HG03097 (cell line): ENCODE measurements at regions not wholly inside any gene's neighbourhood (a gene's known extent, or its start where the extent isn't known, plus 50 kb on each side); places are given as distances from the start of the nearest gene placed in this dataset.
"Not testable (repeated sequence)": the region's sequence is repeated elsewhere in the genome, so short reads cannot be mapped to it uniquely, and the experiment has no call there.

Experiments
- ATAC-seq: cut with Tn5 transposase; IDR thresholded peaks from one replicate; pipeline ENCODE4 v1.9.1; 2021; ENCODE audit not compliant: unreplicated experiment, low FRiP score

DNA sequence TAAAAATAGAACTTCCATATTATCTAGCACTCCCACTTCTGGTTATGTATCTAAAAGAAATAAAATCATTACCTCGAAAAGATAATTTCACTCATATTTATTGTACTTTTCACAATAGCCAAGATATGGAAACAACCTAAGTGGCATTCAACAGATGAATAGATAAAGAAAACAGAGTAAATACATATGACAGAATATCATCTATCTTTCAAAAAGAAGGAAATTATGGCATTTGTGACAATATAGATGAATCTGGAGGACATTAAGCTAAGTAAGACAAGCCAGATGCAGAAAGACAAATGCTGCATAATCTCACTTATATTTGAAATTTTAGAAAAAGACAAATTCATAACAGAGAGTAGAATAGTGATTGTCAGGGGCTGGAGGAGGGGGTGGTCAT, 590.0 kb upstream of the ANO3 start:
- no peak for ATAC-seq

DNA sequence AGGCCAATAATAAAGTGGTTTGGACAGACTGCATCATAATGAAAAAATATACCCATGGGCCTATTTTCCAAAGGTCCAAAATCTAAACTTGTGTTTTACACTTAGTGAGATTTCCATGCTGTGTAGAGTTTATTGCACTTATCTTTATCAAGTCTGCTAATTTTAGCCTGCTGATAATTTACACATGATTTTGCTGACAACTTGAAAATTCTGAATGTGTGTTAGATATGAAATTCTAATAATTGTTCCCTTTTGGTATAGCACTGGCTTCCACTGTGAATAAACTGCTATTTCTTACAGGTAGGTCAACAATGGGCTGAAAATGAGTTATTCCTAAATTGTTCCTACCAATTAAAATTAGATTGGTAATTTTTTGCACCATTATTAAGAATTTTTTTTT, 589.1 kb upstream of the ANO3 start:
- no peak for ATAC-seq

DNA sequence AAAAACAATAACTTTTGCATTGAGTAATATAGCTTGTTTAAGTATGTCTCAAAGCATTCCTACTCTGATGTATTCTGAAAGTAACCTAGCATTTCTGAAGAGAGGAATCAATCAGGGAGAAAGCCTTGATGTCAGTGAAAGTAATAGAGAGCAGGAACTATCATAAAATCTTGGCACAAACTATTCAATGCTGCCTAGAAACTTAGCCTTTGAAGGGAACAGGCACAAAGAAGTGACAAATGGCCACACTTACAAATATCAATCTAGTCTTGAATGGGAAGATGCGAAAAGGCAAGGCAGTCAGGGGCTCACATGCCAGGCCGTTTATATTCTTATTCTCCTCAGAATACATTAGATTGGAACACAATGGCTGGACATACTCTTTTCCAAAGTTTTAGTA, 576.5 kb upstream of the ANO3 start:
- ATAC-seq, result no peak

DNA sequence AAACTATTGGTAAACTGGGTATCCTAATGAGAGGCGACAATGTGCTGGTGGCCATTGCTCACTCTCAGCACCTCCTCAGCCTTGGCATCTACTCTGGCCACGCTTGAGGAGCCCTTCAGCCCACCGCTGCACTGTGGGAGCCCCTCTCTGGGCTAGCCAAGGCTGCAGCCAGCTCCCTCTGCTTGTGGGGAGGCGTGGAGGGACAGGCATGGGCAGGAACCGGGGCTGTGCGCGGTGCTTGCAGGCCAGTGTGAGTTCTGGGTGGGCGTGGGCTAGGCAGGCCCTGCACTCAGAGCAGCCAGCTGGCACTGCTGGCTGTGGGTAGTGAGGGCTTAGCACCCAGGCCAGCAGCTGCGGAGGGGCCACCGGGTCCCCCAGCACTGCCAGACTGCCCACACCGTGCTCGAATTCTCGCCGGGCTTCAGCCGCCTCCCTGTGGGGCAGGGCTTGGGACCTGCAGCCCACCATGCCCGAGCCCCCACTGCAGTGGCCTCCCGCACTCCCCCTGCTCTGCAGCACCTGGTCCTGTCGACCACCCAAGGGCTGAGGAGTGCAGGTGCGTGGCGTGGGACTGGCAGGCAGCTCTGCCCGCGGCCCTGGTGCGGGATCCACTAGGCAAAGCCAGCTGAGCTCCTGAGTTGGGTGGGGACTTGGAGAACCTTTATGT, 575.9 kb upstream of the ANO3 start:
- ATAC-seq, result no peak

DNA sequence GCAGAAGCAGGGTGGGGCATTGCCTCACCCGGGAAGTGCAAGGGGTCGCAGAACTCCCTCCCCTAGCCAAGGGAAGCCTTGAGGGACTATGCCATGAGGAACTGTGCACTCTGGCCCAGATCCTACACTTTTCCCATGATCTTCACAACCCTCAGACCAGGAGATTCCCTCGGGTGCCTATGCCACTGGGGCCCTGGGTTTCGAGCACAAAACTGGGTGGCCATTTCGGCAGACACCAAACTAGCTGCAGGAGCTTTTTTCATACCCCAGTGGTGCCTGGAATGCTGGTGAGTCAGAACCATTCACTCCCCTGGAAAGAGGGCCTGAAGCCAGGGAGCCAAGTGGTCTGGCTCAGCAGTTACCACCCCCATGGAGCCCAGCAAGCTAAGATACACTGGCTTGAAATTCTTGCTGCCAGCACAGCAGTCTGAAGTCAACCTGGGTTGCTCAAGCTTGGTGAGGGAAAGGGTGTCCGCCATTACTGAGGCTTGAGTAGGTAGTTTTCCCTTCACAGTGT, 573.7 kb upstream of the ANO3 start:
- no peak for ATAC-seq

DNA sequence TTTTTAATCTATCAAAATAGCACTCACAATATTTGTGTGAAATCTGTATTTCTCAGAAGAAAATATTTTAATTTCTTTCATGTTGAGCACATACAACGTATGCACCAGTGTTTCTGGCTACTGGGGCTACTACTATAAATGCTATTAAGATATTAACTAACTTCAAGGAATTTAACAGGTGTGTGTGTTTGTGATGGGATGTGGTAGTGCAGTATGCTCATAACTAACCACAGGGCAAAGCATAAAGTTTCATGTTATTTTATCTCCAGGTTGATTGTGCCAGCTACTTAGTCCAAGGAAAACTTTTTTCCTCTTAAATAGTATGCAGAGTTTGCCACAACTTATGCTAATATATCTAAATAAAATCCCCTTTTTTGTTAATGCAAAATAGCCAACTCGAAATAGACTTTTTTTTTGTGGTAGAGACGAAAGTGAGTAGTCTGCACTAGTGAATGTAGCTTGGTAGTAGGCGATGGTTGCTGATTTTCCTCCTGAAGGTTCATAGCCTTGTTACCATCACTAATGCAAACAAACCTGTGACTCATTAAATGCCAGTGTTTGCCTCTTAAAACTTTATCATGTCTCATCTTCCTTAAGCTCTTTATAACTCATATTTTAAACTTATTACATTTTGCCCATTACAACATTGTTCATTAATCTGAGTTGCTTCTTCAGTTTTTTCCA, 565.5 kb upstream of the ANO3 start:
- ATAC-seq, result no peak

DNA sequence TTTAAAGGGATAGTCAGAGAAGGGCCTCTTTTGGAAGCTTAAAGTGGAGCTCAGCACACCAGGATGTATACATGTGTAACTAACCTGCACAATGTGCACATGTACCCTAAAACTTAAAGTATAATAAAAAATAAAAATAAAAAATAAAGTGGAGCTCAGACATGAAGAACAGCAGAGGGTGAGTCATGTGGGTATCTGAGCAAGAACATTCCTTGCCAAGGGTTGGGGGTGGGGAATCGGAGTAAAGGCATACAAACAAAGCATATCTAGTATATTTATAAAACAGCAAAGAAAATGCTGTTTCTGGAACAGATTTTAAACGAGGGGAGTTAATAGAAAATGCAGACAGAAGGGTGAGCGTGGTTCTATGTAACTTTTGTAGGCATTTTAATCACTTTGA, 562.6 kb upstream of the ANO3 start:
- ATAC-seq, result no peak

DNA sequence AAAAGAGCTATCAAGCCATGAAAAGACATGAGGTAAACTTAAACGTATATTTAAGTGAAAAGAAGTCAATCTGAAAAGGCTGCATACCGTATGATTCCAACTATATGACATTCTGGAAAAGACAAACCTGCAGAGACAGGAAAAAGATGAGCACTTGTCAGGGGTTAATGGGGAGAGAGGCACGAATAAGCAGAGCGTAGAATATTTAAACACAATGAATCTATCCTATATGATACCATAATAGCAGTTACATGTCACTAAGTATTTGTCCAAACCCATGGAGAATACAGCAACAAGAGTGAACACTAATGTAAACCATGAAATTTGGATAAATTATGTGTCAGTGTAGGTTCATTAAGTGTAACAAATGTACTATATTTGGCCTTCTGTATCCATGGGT, 560.3 kb upstream of the ANO3 start:
- ATAC-seq, result no peak

DNA sequence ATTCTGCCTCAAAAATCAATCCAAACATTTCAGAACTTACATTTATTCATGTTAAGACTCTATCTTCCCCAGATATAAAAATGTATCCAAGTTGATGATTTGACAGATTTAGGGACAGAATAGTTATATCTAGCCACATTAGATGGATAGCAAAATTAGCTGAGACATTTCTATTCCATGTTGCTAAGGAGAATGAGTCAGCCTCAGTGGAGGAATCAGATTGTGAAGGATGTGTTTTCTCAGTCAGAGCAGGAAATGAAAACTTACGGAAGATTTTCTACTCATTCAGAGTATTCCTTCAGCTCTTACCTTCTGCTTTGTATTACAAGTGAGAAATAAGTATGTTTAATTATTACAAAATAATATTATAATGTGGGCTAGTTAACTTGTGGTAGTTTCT, 556.3 kb upstream of the ANO3 start:
- no peak for ATAC-seq

DNA sequence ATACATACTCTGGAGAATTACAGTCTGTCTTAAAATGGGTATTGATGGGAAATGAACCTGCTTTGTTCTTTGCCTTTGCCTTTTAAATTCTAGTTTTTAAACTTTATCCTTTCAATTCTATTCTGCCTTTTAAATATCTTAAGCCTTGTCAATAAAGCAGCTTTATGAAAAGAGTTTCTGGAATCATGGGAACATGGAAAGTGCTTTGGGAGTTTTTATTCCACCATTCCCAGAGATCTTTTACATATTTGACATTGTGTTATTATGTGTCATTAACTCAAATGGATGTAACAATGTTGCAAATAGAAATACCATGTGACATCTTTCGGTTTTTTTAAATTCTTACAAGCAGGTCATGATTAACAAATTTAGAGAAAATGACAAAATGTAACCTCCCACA, 555.7 kb upstream of the ANO3 start:
- ATAC-seq, result no peak

DNA sequence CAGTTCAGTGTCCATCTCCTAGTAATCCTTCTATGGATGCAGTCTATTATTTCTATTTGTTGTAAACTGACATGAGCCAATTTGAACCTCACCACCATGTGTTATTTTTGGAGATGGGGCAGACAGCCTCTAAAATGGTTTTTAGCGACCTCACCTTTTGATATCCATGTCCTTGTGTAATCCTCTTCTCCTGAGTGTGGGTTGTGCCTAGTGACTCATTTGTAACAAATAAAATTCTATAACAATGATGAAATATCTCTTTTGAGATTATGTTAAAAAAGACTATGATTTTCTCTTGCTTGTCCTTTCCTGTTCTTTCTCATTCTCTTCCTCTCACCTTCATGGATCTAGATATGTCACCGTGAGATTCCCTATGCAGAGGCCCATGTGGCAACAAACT, 554.6 kb upstream of the ANO3 start:
- no peak for ATAC-seq

DNA sequence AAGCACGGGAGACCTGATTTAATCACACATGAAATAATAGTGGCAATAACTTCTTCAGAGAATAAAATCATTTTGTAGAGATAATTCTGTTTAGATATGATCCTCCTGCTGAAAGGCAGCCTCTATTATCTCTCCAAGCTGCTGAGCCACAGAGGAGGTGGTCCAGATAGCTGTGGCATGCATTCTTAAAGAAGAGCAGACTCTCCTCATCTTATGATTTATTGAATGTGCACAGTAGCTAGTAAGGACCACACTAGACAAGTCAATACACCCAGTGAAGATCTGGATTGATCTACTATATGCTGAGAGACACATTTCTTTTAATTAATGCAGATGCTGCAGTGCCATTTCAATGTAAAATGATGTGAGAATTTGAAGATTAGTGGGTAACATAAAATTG, 552.9 kb upstream of the ANO3 start:
- no peak for ATAC-seq

DNA sequence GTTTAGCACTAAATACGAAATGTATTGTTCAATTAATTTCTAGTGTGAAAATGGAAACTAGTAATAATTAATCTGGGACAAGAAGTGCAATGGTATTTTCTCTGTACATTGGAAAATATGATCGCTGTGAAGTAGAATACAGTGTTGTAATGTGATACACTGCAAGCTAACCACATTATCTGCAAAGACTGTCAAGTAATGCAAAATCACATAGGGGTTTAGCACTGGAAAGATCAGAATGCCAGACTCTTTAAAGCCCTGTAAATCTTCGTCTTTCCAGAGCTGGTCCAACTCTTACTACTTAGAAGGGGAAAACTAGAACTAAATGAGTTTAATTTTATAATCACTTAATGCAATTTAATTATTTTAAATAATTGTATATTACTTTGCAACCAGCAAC, 544.5 kb upstream of the ANO3 start:
- no peak for ATAC-seq

DNA sequence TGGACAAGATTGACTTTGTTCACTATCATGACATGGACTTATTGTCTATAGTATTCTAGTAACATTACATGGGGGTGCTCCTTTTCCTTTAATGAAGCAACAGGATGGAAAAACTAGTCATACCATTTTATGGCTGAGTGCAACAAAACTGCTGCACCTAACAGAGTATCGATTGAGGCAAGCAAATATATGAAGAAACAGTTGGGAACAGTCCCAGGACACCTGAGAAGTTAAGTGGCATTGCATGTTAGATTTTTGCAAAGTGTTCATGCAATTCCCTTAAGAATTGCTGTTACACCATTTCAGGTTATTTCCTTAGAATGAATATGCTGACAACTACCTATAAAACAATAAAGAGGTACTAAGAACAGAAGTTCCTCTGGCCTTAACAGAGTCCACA, 541.5 kb upstream of the ANO3 start:
- no peak for ATAC-seq

DNA sequence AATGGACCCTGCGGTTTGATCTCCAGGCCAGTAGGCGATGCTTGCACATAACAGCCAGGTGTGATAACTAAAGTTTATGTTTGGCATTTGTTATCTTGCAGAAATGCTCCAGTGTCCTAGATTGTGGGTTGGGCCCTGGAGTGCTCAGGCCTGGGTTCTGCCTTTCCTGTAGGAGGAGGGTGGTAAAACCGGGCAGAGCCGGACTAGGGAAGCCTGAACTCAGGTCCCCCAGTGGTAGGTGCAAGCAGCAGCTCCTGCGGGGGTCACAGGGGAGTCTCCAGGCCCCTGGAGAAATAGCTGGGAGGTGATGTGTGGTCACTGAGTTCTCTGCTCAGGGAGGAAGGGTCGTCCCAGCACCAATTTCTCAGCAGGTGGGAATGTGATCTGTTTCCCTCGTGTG, 538.3 kb upstream of the ANO3 start:
- no peak for ATAC-seq

DNA sequence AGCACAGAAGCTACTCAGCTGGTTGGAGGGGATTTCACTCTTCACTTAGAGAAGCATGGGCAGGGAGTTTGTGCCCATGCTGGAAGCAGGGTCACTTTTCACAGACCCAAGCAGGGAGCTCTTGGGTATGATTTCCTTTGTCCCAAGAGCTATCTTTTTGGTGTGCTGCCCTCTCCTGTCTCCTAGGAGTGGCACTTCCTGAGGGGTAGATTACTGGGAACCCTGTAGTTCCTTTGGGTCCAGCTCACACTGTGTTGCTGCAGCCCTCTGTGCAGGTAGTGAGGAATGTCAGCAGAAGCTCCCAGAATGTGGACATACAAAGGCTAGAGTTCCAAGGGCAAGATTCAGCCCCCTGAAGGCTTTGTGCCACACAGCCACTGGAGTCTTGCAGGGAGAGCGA, 537.1 kb upstream of the ANO3 start:
- ATAC-seq, result no peak

DNA sequence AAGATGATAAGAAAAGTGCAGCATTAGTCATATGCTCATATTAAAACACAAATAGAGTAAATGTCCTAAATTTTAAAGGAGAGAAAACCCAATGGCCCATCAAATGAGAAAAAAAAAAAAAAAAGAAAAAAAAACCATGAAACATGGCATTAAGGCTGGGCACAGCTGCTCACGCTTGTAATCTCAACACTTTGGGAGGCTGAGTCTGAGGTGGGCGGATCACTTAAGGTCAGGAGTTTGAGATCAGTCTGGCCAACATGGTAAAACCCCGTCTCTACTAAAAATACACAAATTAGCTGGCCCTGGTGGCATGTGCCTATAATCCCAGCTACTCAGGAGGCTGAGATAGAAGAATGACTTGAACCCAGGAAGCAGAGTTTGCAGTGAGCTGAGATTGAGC, 515.5 kb upstream of the ANO3 start:
- no peak for ATAC-seq

DNA sequence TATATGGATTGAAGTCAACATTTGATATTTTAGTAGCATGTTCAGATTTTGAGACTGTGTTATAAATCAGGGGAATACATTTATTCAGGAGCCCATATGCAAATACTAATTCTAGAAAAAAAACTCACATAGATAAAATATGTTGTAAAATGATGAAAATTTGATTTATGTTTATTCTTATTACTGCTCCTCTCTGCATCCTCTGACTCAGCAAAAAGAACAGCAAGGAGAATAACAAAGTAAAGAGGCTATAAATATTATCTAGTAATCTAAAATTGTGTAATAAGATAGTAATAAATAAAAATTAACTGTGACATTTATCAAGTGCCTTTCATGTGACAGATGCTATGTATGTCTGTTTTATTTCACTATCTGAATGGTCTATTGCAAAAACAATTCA, 507.2 kb upstream of the ANO3 start:
- ATAC-seq, result no peak

DNA sequence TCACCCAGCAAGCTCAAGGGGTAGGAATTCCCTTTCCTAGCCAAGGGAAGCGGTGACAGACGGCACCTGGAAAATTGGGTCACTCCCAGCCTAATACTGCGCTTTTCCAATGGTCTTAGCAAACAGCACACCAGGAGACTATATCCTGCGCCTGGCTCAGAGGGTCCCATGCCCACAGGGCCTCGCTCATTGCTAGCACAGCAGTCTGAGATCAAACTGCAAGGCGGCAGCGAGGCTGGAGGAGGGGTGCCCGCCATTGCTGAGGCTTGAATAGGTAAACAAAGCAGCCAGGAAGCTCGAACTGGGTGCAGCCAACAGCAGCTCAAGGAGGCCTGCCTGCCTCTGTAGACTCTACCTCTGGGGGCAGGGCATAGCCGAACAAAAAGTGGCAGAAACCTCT, 500.4 kb upstream of the ANO3 start:
- ATAC-seq, result not testable (repeated sequence)

DNA sequence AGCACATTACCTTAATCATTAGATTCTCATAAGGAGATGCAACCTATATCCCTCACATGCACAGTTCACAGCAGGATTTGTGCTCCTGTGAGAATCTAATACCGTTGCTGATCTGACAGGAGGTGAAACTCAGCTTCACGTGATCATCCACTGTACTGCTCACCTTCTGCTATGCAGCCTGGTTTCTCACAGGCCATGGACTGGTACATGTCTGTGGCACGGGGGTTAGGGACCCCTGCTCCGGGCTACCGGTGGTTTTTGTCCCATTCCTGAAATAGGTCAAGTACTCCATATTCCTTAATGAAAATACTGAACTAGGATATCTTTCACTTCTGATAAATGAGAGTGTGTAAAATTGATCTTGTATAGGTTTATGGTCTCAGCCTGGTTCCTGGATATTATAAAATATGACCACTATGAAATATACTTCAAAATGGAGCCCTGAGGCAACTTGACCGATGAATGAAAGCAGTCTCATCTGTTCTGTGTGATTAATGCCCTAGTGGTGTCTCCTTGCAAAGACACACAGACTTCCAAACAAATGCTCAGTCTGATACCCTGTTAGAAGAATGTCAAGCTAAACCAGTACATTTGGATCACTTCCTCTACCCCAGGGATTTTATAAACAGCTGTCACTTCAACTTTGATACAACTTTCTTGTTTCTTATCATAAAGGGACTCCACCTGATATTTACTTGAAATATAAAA, 492.9 kb upstream of the ANO3 start:
- ATAC-seq, result no peak

DNA sequence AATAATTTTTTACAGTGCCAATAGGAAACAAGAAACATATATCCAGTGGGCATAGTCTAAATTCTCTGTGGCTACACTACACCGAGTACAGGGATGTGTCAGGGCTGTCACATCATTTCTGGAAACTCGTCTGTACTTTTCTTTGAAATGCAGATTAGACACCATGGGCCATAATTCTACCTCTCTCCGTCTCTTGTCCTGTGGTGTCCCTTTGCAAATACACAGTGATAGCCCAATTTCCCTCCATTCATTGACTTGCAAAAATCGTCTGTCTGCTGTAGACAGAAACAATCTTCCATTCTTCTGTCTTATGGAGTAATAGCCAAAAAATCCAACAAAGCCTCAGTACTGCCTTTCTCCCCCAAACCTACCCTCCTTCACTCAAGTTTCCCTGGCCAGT, 487.1 kb upstream of the ANO3 start:
- ATAC-seq, result no peak

DNA sequence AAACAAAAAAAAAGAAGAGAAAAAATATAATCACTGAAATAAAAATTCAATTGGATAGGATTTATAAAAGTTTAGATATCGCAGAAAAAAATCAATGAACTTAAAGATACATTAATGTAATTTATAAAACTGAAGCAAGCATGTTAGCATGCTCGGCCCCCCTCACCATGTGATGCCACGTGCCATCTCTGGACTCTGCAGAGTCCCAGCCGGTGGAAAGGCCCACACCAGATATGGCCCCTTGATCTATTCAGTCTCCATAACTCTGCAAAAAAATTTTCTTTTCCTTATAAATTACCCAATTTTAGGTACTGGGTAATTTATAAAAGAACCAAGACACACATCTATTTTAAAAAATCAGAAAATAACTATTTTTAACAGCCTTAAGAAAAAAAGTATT, 476.0 kb upstream of the ANO3 start:
- no peak for ATAC-seq
